ENCODE measurements at regions not wholly inside any gene's neighbourhood (a gene's known extent, or its start where the extent isn't known, plus 50 kb on each side); places are given as distances from the start of the nearest gene placed in this dataset.

DNA sequence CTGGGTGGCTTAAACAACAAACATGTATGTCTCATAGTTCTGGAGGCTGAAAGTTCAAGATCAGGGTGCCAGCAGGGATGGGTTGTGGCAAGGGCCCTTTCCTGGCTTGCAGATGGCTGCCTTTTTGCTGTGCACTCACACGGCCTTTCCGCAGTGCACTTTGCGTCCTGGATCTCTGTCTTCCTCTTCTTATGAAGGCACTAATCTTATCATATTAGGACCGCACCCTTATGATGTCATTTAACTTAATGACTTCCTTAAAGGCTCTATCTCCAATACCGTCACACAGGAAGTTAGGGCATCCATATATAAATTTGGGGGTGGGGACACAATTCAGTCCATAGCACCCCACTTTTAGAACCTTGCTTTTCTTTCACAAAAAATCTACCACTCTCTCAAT lies 255.2 kb downstream of the SNX13 start:
- Mint-ChIP-seq H3K27ac (no peak overlapping the region), H3K4me3 (no peak overlapping the region), H3K9me3 (no peaks in the 10 kb centered on the region), H3K4me1 (ENCODE audit: low read depth) (no peaks in the 10 kb centered on the region), H3K36me3 (ENCODE audit: low read depth) (no peaks in the 10 kb centered on the region), H3K27me3 (no peaks in the 10 kb centered on the region)
- ChIA-PET CTCF (no interaction called here), POLR2A (no interaction called here)
- DNase-seq (no peak), ATAC-seq (no peak)
- TF ChIP-seq, protein P1, sequence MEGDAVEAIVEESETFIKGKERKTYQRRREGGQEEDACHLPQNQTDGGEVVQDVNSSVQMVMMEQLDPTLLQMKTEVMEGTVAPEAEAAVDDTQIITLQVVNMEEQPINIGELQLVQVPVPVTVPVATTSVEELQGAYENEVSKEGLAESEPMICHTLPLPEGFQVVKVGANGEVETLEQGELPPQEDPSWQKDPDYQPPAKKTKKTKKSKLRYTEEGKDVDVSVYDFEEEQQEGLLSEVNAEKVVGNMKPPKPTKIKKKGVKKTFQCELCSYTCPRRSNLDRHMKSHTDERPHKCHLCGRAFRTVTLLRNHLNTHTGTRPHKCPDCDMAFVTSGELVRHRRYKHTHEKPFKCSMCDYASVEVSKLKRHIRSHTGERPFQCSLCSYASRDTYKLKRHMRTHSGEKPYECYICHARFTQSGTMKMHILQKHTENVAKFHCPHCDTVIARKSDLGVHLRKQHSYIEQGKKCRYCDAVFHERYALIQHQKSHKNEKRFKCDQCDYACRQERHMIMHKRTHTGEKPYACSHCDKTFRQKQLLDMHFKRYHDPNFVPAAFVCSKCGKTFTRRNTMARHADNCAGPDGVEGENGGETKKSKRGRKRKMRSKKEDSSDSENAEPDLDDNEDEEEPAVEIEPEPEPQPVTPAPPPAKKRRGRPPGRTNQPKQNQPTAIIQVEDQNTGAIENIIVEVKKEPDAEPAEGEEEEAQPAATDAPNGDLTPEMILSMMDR (IDR thresholded peaks at IDR 0.05), result no peak
- intact Hi-C loops (cut with micrococcal nuclease), result no loop called here

- H3K27ac Mint-ChIP-seq, result no peak overlapping the region
- ATAC-seq, result no peak
- ChIA-PET POLR2A (no interaction called here), CTCF (interaction anchor here (1.3 kb wide), 1 partner anchor 11 kb away, joined by 3 read pairs; no protein-coding TSS in a partner anchor)
- no peaks in the 10 kb centered on the region for H3K9me3 Mint-ChIP-seq
- H3K36me3 Mint-ChIP-seq (ENCODE audit: low read depth), result no peaks in the 10 kb centered on the region
- H3K27me3 Mint-ChIP-seq, result no peaks in the 10 kb centered on the region
- no peak overlapping the region for H3K4me3 Mint-ChIP-seq
- no peak for DNase-seq
- H3K4me1 Mint-ChIP-seq (ENCODE audit: low read depth), result no peaks in the 10 kb centered on the region
- intact Hi-C loops (cut with micrococcal nuclease), result no loop called here
- TF ChIP-seq, protein P1 (IDR thresholded peaks at IDR 0.05), result no peak
Measured at GRCh38 chr7:17687361-17687760, 252.9 kb downstream of the SNX13 start.

DNA sequence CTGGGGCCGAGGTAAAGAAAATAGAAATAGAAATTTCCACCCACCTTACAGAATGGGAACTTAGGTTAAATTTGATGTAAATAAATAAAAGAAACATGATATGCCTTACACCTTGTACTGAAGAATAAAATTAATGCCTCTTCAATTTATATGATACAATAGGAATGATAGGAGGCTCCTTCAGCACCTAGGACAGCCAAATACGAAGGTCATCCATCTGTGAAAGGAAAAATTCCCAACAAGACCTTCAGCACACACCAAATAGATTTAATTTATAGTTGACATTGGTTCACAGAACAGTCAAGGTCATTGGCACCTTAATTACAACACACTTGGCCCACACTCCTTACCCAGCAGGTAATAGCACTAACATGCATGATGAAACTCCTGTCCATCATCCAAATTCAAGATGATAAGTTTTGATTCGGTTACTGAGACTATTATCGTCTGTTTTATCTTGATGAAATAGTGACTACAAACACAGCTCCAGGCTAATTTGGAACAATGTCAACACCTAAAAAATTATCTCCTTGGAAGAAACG lies 250.9 kb downstream of the SNX13 start:
- H3K27me3 Mint-ChIP-seq, result no peaks in the 10 kb centered on the region
- TF ChIP-seq, protein P1 (IDR thresholded peaks at IDR 0.05), result no peak
- CTCF ChIA-PET, result interaction anchor here (1.9 kb wide), 1 partner anchor 8 kb away, joined by 6 read pairs; no protein-coding TSS in a partner anchor
- H3K9me3 Mint-ChIP-seq, result no peaks in the 10 kb centered on the region
- no peak overlapping the region for H3K4me3 Mint-ChIP-seq
- POLR2A ChIA-PET, result no interaction called here
- no peaks in the 10 kb centered on the region for H3K4me1 Mint-ChIP-seq (ENCODE audit: low read depth)
- intact Hi-C loops (cut with micrococcal nuclease), result no loop called here
- no peaks in the 10 kb centered on the region for H3K36me3 Mint-ChIP-seq (ENCODE audit: low read depth)
- ATAC-seq (no peak), DNase-seq (no peak)
- H3K27ac Mint-ChIP-seq, result no peak overlapping the region

- ChIA-PET POLR2A (no interaction called here), CTCF (interaction anchor here (1.9 kb wide), 1 partner anchor 9 kb away, joined by 6 read pairs; no protein-coding TSS in a partner anchor)
- no peak for ATAC-seq
Measured at GRCh38 chr7:17690030-17690429, 250.3 kb downstream of the SNX13 start.

GRCh38 chr7:17696422-17696821 lies 243.9 kb downstream of the SNX13 start:
- ChIA-PET POLR2A (no interaction called here), CTCF (interaction anchor here (0.6 to 1.1 kb wide), 2 partner anchors 13 to 856 kb away, joined by 3 to 4 read pairs; no protein-coding TSS in a partner anchor)
- ATAC-seq (no peak), DNase-seq (no peak)
- intact Hi-C loops (cut with micrococcal nuclease), result no loop called here
- Mint-ChIP-seq H3K27me3 (peaks cover 1% of the 10 kb centered on the region), H3K27ac (no peak overlapping the region), H3K4me1 (ENCODE audit: low read depth) (no peaks in the 10 kb centered on the region), H3K4me3 (no peak overlapping the region), H3K36me3 (ENCODE audit: low read depth) (peaks cover 3% of the 10 kb centered on the region), H3K9me3 (peaks cover 19% of the 10 kb centered on the region)
- TF ChIP-seq, protein P1 (IDR thresholded peaks at IDR 0.05), result no peak

More at GRCh38 chr7:17690030-17690429, 250.3 kb downstream of the SNX13 start:
- intact Hi-C loops (cut with micrococcal nuclease), result no loop called here
- Mint-ChIP-seq H3K36me3 (ENCODE audit: low read depth) (no peaks in the 10 kb centered on the region), H3K4me3 (no peak overlapping the region), H3K27ac (no peak overlapping the region), H3K9me3 (no peaks in the 10 kb centered on the region), H3K4me1 (ENCODE audit: low read depth) (no peaks in the 10 kb centered on the region), H3K27me3 (no peaks in the 10 kb centered on the region)
- no peak for DNase-seq
- TF ChIP-seq, protein P1 (IDR thresholded peaks at IDR 0.05), result no peak
